ENCODE measurements at regions not wholly inside any gene's neighbourhood (a gene's known extent, or its start where the extent isn't known, plus 50 kb on each side); places are given as distances from the start of the nearest gene placed in this dataset.
A peak's percentile ranks its signal among the peaks of the same experiment; 100 is the strongest.

- Histone ChIP-seq H3K36me3 (ENCODE audit: control insufficient read depth in 3 of 3, insufficient read depth in 3 of 3, low read length in 3 of 3) (peaks cover 0 to 2% (median 0%) of the 10 kb centered on the region in 3 donors), H3K4me1 (ENCODE audit: control insufficient read depth in 3 of 3, insufficient read depth in 3 of 3, low read length in 3 of 3) (no peaks in the 10 kb centered on the region), H3K4me3 (ENCODE audit: low read length in 3 of 3) (no peak overlapping the region), H3K27me3 (ENCODE audit: control insufficient read depth in 3 of 3, insufficient read depth in 3 of 3, low read length in 3 of 3) (no peaks in the 10 kb centered on the region), H3K9me3 (ENCODE audit: control insufficient read depth in 3 of 3, low read length in 3 of 3) (no peaks in the 10 kb centered on the region), H3K27ac (ENCODE audit: low read depth, low read length) (no peak overlapping the region), H3K9ac (ENCODE audit: low read depth in 1 of 3, low read length in 3 of 3) (no peak overlapping the region)
Observed at GRCh38 chr2:64393383-64394010, 60.5 kb upstream of the LGALSL start.

GRCh38 chr2:64394153-64394552 is 59.8 kb upstream of the LGALSL start:
- H3K9me3 ChIP-seq (ENCODE audit: control insufficient read depth in 3 of 3, low read length in 3 of 3) = no peaks in the 10 kb centered on the region
- no peak overlapping the region for H3K27ac ChIP-seq (ENCODE audit: low read depth, low read length)

GRCh38 chr2:64396001-64396400 is 58.0 kb upstream of the LGALSL start:
- no peak overlapping the region for H3K9ac ChIP-seq (ENCODE audit: low read depth in 1 of 3, low read length in 3 of 3)
- H3K4me3 ChIP-seq (ENCODE audit: low read length in 3 of 3) = no peak overlapping the region
- H3K36me3 ChIP-seq (ENCODE audit: control insufficient read depth in 3 of 3, insufficient read depth in 3 of 3, low read length in 3 of 3) = peaks cover 0 to 2% (median 0%) of the 10 kb centered on the region in 3 donors
- no peaks in the 10 kb centered on the region for H3K9me3 ChIP-seq (ENCODE audit: control insufficient read depth in 3 of 3, low read length in 3 of 3)
- peaks cover 8 to 9% (median 8%) of the 10 kb centered on the region in 3 donors for H3K4me1 ChIP-seq (ENCODE audit: control insufficient read depth in 3 of 3, insufficient read depth in 3 of 3, low read length in 3 of 3)
- no peaks in the 10 kb centered on the region for H3K27me3 ChIP-seq (ENCODE audit: control insufficient read depth in 3 of 3, insufficient read depth in 3 of 3, low read length in 3 of 3)
- no peak overlapping the region for H3K27ac ChIP-seq (ENCODE audit: low read depth, low read length)

More at GRCh38 chr2:64394153-64394552, 59.8 kb upstream of the LGALSL start:
- no peak overlapping the region for H3K9ac ChIP-seq (ENCODE audit: low read depth in 1 of 3, low read length in 3 of 3)
- peaks cover 0 to 2% (median 0%) of the 10 kb centered on the region in 3 donors for H3K36me3 ChIP-seq (ENCODE audit: control insufficient read depth in 3 of 3, insufficient read depth in 3 of 3, low read length in 3 of 3)
- no peaks in the 10 kb centered on the region for H3K27me3 ChIP-seq (ENCODE audit: control insufficient read depth in 3 of 3, insufficient read depth in 3 of 3, low read length in 3 of 3)
- no peak overlapping the region for H3K4me3 ChIP-seq (ENCODE audit: low read length in 3 of 3)
- H3K4me1 ChIP-seq (ENCODE audit: control insufficient read depth in 3 of 3, insufficient read depth in 3 of 3, low read length in 3 of 3) = no peaks in the 10 kb centered on the region

GRCh38 chr2:64396551-64396950 is 57.4 kb upstream of the LGALSL start:
- H3K4me3 ChIP-seq (ENCODE audit: low read length in 3 of 3) = no peak overlapping the region
- no peak overlapping the region for H3K27ac ChIP-seq (ENCODE audit: low read depth, low read length)
- H3K9me3 ChIP-seq (ENCODE audit: control insufficient read depth in 3 of 3, low read length in 3 of 3) = no peaks in the 10 kb centered on the region
- no peaks in the 10 kb centered on the region for H3K27me3 ChIP-seq (ENCODE audit: control insufficient read depth in 3 of 3, insufficient read depth in 3 of 3, low read length in 3 of 3)
- H3K4me1 ChIP-seq (ENCODE audit: control insufficient read depth in 3 of 3, insufficient read depth in 3 of 3, low read length in 3 of 3) = peaks cover 13 to 14% (median 13%) of the 10 kb centered on the region in 3 donors
- no peak overlapping the region for H3K9ac ChIP-seq (ENCODE audit: low read depth in 1 of 3, low read length in 3 of 3)
- peaks cover 0 to 2% (median 0%) of the 10 kb centered on the region in 3 donors for H3K36me3 ChIP-seq (ENCODE audit: control insufficient read depth in 3 of 3, insufficient read depth in 3 of 3, low read length in 3 of 3)

GRCh38 chr2:64398516-64399129 is 55.3 kb upstream of the LGALSL start:
- H3K27ac ChIP-seq (ENCODE audit: low read depth, low read length) = no peak overlapping the region
- peaks cover 0 to 2% (median 0%) of the 10 kb centered on the region in 3 donors for H3K36me3 ChIP-seq (ENCODE audit: control insufficient read depth in 3 of 3, insufficient read depth in 3 of 3, low read length in 3 of 3)
- H3K27me3 ChIP-seq (ENCODE audit: control insufficient read depth in 3 of 3, insufficient read depth in 3 of 3, low read length in 3 of 3) = no peaks in the 10 kb centered on the region
- no peak overlapping the region for H3K4me3 ChIP-seq (ENCODE audit: low read length in 3 of 3)
- H3K4me1 ChIP-seq (ENCODE audit: control insufficient read depth in 3 of 3, insufficient read depth in 3 of 3, low read length in 3 of 3) = peaks cover 26 to 28% (median 27%) of the 10 kb centered on the region in 3 donors
- H3K9ac ChIP-seq (ENCODE audit: low read depth in 1 of 3, low read length in 3 of 3) = no peak overlapping the region
- no peaks in the 10 kb centered on the region for H3K9me3 ChIP-seq (ENCODE audit: control insufficient read depth in 3 of 3, low read length in 3 of 3)

GRCh38 chr2:64399521-64399920 is 54.4 kb upstream of the LGALSL start:
- Histone ChIP-seq H3K4me1 (ENCODE audit: control insufficient read depth in 3 of 3, insufficient read depth in 3 of 3, low read length in 3 of 3) (peaks cover 35 to 36% (median 35%) of the 10 kb centered on the region in 3 donors), H3K4me3 (ENCODE audit: low read length in 3 of 3) (no peak overlapping the region), H3K27ac (ENCODE audit: low read depth, low read length) (no peak overlapping the region), H3K9ac (ENCODE audit: low read depth in 1 of 3, low read length in 3 of 3) (no peak overlapping the region), H3K9me3 (ENCODE audit: control insufficient read depth in 3 of 3, low read length in 3 of 3) (no peaks in the 10 kb centered on the region), H3K36me3 (ENCODE audit: control insufficient read depth in 3 of 3, insufficient read depth in 3 of 3, low read length in 3 of 3) (peaks cover 0 to 2% (median 0%) of the 10 kb centered on the region in 3 donors), H3K27me3 (ENCODE audit: control insufficient read depth in 3 of 3, insufficient read depth in 3 of 3, low read length in 3 of 3) (no peaks in the 10 kb centered on the region)

GRCh38 chr2:64400105-64400728 is 53.7 kb upstream of the LGALSL start:
- peak overlapping the region in 1 of 3 donors; percentile 3 for H3K9ac ChIP-seq (ENCODE audit: low read depth in 1 of 3, low read length in 3 of 3)
- H3K4me1 ChIP-seq (ENCODE audit: control insufficient read depth in 3 of 3, insufficient read depth in 3 of 3, low read length in 3 of 3) = peaks cover 40 to 41% (median 41%) of the 10 kb centered on the region in 3 donors
- H3K27me3 ChIP-seq (ENCODE audit: control insufficient read depth in 3 of 3, insufficient read depth in 3 of 3, low read length in 3 of 3) = no peaks in the 10 kb centered on the region
- H3K4me3 ChIP-seq (ENCODE audit: low read length in 3 of 3) = no peak overlapping the region
- no peaks in the 10 kb centered on the region for H3K9me3 ChIP-seq (ENCODE audit: control insufficient read depth in 3 of 3, low read length in 3 of 3)
- no peaks in the 10 kb centered on the region for H3K36me3 ChIP-seq (ENCODE audit: control insufficient read depth in 3 of 3, insufficient read depth in 3 of 3, low read length in 3 of 3)
- H3K27ac ChIP-seq (ENCODE audit: low read depth, low read length) = no peak overlapping the region

GRCh38 chr2:64400733-64401528 is 53.0 kb upstream of the LGALSL start:
- Histone ChIP-seq H3K4me1 (ENCODE audit: control insufficient read depth in 3 of 3, insufficient read depth in 3 of 3, low read length in 3 of 3) (peaks cover 47 to 49% (median 48%) of the 10 kb centered on the region in 3 donors), H3K27ac (ENCODE audit: low read depth, low read length) (peak overlapping the region; percentile 17), H3K9ac (ENCODE audit: low read depth in 1 of 3, low read length in 3 of 3) (peak overlapping the region in 2 of 3 donors; percentile 3 to 66), H3K4me3 (ENCODE audit: low read length in 3 of 3) (peak overlapping the region in 1 of 3 donors; percentile 17), H3K27me3 (ENCODE audit: control insufficient read depth in 3 of 3, insufficient read depth in 3 of 3, low read length in 3 of 3) (no peaks in the 10 kb centered on the region), H3K9me3 (ENCODE audit: control insufficient read depth in 3 of 3, low read length in 3 of 3) (no peaks in the 10 kb centered on the region), H3K36me3 (ENCODE audit: control insufficient read depth in 3 of 3, insufficient read depth in 3 of 3, low read length in 3 of 3) (no peaks in the 10 kb centered on the region)

- Histone ChIP-seq H3K4me3 (ENCODE audit: low read length in 3 of 3) (no peak overlapping the region), H3K27me3 (ENCODE audit: control insufficient read depth in 3 of 3, insufficient read depth in 3 of 3, low read length in 3 of 3) (no peaks in the 10 kb centered on the region), H3K9me3 (ENCODE audit: control insufficient read depth in 3 of 3, low read length in 3 of 3) (no peaks in the 10 kb centered on the region), H3K36me3 (ENCODE audit: control insufficient read depth in 3 of 3, insufficient read depth in 3 of 3, low read length in 3 of 3) (no peaks in the 10 kb centered on the region), H3K4me1 (ENCODE audit: control insufficient read depth in 3 of 3, insufficient read depth in 3 of 3, low read length in 3 of 3) (peaks cover 52 to 54% (median 53%) of the 10 kb centered on the region in 3 donors), H3K27ac (ENCODE audit: low read depth, low read length) (peak overlapping the region; percentile 17), H3K9ac (ENCODE audit: low read depth in 1 of 3, low read length in 3 of 3) (peak overlapping the region in 1 of 3 donors; percentile 66)
Observed at GRCh38 chr2:64401529-64401880, 52.5 kb upstream of the LGALSL start.
